SK-N-SH (cell line): ENCODE measurements at regions not wholly inside any gene's neighbourhood (a gene's known extent, or its start where the extent isn't known, plus 50 kb on each side); places are given as distances from the start of the nearest gene placed in this dataset.

Source experiments
- CTCF ChIA-PET: fragments of 300-600, 350-600 bp; formaldehyde crosslinking; extraction: SDS; loops from one replicate; lab custom pipeline; 2021; lab: Yijun Ruan, JAX
- POLR2A ChIA-PET: fragments of 350-600 bp; sonication (Branson Sonifier 250); formaldehyde crosslinking; extraction: SDS; loops from one replicate; lab custom pipeline; 2020; ENCODE audit warnings: antibody characterized with exemption, inconsistent platforms; lab: Yijun Ruan, JAX
- DNase-seq: peaks from one replicate; pipeline ENCODE4 v3.0.0; 2012
- H2AFZ ChIP-seq: fragments of 200-600 bp; sonication (generic); 2 replicates; pipeline ENCODE4 v1.8.1; 2016; ENCODE audit warnings: antibody characterized with exemption, mild to moderate bottlenecking, low read depth
- H3F3A ChIP-seq: fragments of 200-600 bp; sonication (generic); replicated peaks from 2 replicates; pipeline ENCODE3; 2016; ENCODE audit warnings: antibody characterized with exemption, mild to moderate bottlenecking; ENCODE audit not compliant: insufficient read depth
- H3K27ac ChIP-seq, 2 experiments: fragments of 200-500 bp in 1 of 2; fragments of 200-600 bp in 1 of 2; sonication (Bioruptor generic) in 1 of 2; sonication (generic), shearing (Covaris generic) in 1 of 2; 2 replicates each; pipeline versions ENCODE4 v1.5.1 to v1.6.1; 2014 to 2016; ENCODE audit warnings: low read depth in 2 of 2, inconsistent platforms in 1 of 2, low read length in 1 of 2, mild to moderate bottlenecking in 1 of 2, mixed read lengths in 1 of 2
- H3K27me3 ChIP-seq: fragments of 200-600 bp; sonication (generic), shearing (Covaris generic); 2 replicates; pipeline ENCODE4 v1.6.1; 2016; ENCODE audit warnings: mixed run types; ENCODE audit not compliant: insufficient read depth
- H3K36me3 ChIP-seq, 2 experiments: fragments of 200-500 bp in 1 of 2; fragments of 200-600 bp in 1 of 2; sonication (Bioruptor generic) in 1 of 2; sonication (generic) in 1 of 2; replicated peaks in 1 of 2; 2 replicates each; pipeline versions ENCODE3 to v1.5.1; 2014 to 2016; ENCODE audit warnings: low read length in 1 of 2, mild to moderate bottlenecking in 1 of 2; ENCODE audit not compliant: insufficient read depth in 2 of 2, control insufficient read depth in 1 of 2
- H3K4me1 ChIP-seq, 2 experiments: fragments of 200-500 bp in 1 of 2; fragments of 200-600 bp in 1 of 2; sonication (Bioruptor generic) in 1 of 2; sonication (generic), shearing (Covaris generic) in 1 of 2; 2 replicates each; pipeline versions ENCODE4 v1.5.1 to v1.6.1; 2014 to 2016; ENCODE audit warnings: low read depth in 1 of 2, low read length in 1 of 2, mixed run types in 1 of 2; ENCODE audit not compliant: insufficient read depth in 2 of 2, control insufficient read depth in 1 of 2
- H3K4me2 ChIP-seq: fragments of 200-600 bp; sonication (generic), shearing (Covaris generic); 2 replicates; pipeline ENCODE4 v1.6.1; 2017; ENCODE audit warnings: mixed run types
- H3K4me3 ChIP-seq, 2 experiments: fragments of 200-500 bp in 1 of 2; fragments of 200-600 bp in 1 of 2; sonication (Bioruptor generic) in 1 of 2; sonication (generic), shearing (Covaris generic) in 1 of 2; 2 replicates each; pipeline versions ENCODE4 v1.5.1 to v1.8.1; 2014 to 2016; ENCODE audit warnings: low read depth in 2 of 2, inconsistent platforms in 1 of 2, low read length in 1 of 2, mild to moderate bottlenecking in 1 of 2, mixed read lengths in 1 of 2, moderate library complexity in 1 of 2
- H3K79me2 ChIP-seq: fragments of 200-600 bp; sonication (generic); 2 replicates; pipeline ENCODE4 v1.8.1; 2017; ENCODE audit warnings: mild to moderate bottlenecking; ENCODE audit not compliant: insufficient read depth
- H3K9ac ChIP-seq: fragments of 200-600 bp; sonication (generic); 2 replicates; pipeline ENCODE4 v1.6.1; 2017; ENCODE audit warnings: mixed run types
- H3K9me2 ChIP-seq: fragments of 200-600 bp; sonication (generic); 2 replicates; pipeline ENCODE4 v1.6.1; 2017; ENCODE audit warnings: mixed run types
- H3K9me3 ChIP-seq: fragments of 200-600 bp; sonication (generic); 2 replicates; pipeline ENCODE4 v1.6.1; 2017; ENCODE audit warnings: mixed run types, mild to moderate bottlenecking, moderate library complexity
- H4K20me1 ChIP-seq: fragments of 200-600 bp; sonication (generic); 2 replicates; pipeline ENCODE4 v1.6.1; 2017; ENCODE audit warnings: mild to moderate bottlenecking, mixed run types; ENCODE audit not compliant: insufficient read depth
- CHD2 ChIP-seq: fragments of 150-350 bp; IDR thresholded peaks from 2 replicates; pipeline ENCODE4 v1.6.1; 2018; ENCODE audit warnings: low read length; ENCODE audit not compliant: partially characterized antibody
- ELF1 ChIP-seq: IDR thresholded peaks from 2 replicates; pipeline ENCODE4 v1.4.0; 2012
- EP300 ChIP-seq, 2 experiments: IDR thresholded peaks; 2 replicates each; pipeline versions ENCODE4 v1.4.0 to v1.6.1; 2012; ENCODE audit warnings: borderline replicate concordance in 1 of 2, low read depth in 1 of 2, low read length in 1 of 2
- FOSL2 ChIP-seq: IDR thresholded peaks from 2 replicates; pipeline ENCODE4 v1.4.0; 2012; ENCODE audit warnings: low read depth, mild to moderate bottlenecking, moderate library complexity, borderline replicate concordance
- FOXJ3 ChIP-seq: sonication (generic); formaldehyde crosslinking; IDR thresholded peaks from 2 replicates; pipeline ENCODE4 v1.5.1; 2020; ENCODE audit warnings: mild to moderate bottlenecking, missing genetic modification reagents
- FOXM1 ChIP-seq: IDR thresholded peaks from 2 replicates; pipeline ENCODE4 v1.4.0; 2012; ENCODE audit warnings: low read depth, mild to moderate bottlenecking
- JUND ChIP-seq: IDR thresholded peaks from 2 replicates; pipeline ENCODE4 v1.4.0; 2012
- MEF2A ChIP-seq: IDR thresholded peaks from 2 replicates; pipeline ENCODE4 v1.4.0; 2012; ENCODE audit warnings: low read depth, borderline replicate concordance
- MXI1 ChIP-seq: IDR thresholded peaks from 2 replicates; pipeline ENCODE4 v1.6.1; 2012; ENCODE audit warnings: mild to moderate bottlenecking, low read depth, low read length, improper control_type of control experiment
- NRF1 ChIP-seq: IDR thresholded peaks from 2 replicates; pipeline ENCODE4 v1.6.1; 2012; ENCODE audit warnings: low read depth, mild to moderate bottlenecking, low read length
- RAD21 ChIP-seq: IDR thresholded peaks from 2 replicates; pipeline ENCODE4 v1.6.1; 2012; ENCODE audit warnings: mild to moderate bottlenecking, low read length
- RCOR1 ChIP-seq: fragments of 150-350 bp; IDR thresholded peaks from 2 replicates; pipeline ENCODE4 v1.6.1; 2017; ENCODE audit warnings: antibody characterized with exemption, low read length
- RFX5 ChIP-seq: IDR thresholded peaks from 2 replicates; pipeline ENCODE4 v1.6.1; 2012; ENCODE audit warnings: mild to moderate bottlenecking, improper control_type of control experiment, low read length
- RXRA ChIP-seq: IDR thresholded peaks from 2 replicates; pipeline ENCODE4 v1.4.0; 2012; ENCODE audit warnings: low read depth, mild to moderate bottlenecking, borderline replicate concordance
- SIN3A ChIP-seq: IDR thresholded peaks from 2 replicates; pipeline ENCODE4 v1.6.1; 2012; ENCODE audit warnings: low read depth, mild to moderate bottlenecking, low read length, moderate library complexity, borderline replicate concordance
- TAF1 ChIP-seq: IDR thresholded peaks from 2 replicates; pipeline ENCODE4 v1.6.1; 2012; ENCODE audit warnings: low read depth, mild to moderate bottlenecking, low read length, moderate library complexity, borderline replicate concordance
- TCF12 ChIP-seq: IDR thresholded peaks from 2 replicates; pipeline ENCODE4 v1.4.0; 2012
- YY1 ChIP-seq: IDR thresholded peaks from 2 replicates; pipeline ENCODE4 v1.4.0; 2012; ENCODE audit warnings: low read depth, mild to moderate bottlenecking
- WGBS: methylation state at CpG from one replicate; pipeline ENCODE4 v1.1.6; 2017; ENCODE audit warnings: low lambda C conversion rate; 5-methylcytosine and 5-hydroxymethylcytosine counted together
- TF ChIP-seq, protein P1 (sequence below): IDR thresholded peaks from 2 replicates; pipeline ENCODE4 v1.4.0; 2012; ENCODE audit warnings: low read depth, borderline replicate concordance
- TF ChIP-seq, protein P2 (sequence below): IDR thresholded peaks from 2 replicates; pipeline ENCODE4 v1.6.1; 2012; ENCODE audit warnings: mild to moderate bottlenecking, low read depth, low read length, moderate library complexity
- TF ChIP-seq, protein P3 (sequence below): fragments of 200-600 bp; sonication (generic); IDR thresholded peaks from 2 replicates; pipeline ENCODE4 v1.6.1; 2017; ENCODE audit warnings: antibody characterized with exemption, mild to moderate bottlenecking, moderate library complexity
- TF ChIP-seq, protein P4 (sequence below): fragments of 150-350 bp; IDR thresholded peaks from 2 replicates; pipeline ENCODE4 v1.6.1; 2016; ENCODE audit warnings: mild to moderate bottlenecking, low read depth, low read length

DNA sequence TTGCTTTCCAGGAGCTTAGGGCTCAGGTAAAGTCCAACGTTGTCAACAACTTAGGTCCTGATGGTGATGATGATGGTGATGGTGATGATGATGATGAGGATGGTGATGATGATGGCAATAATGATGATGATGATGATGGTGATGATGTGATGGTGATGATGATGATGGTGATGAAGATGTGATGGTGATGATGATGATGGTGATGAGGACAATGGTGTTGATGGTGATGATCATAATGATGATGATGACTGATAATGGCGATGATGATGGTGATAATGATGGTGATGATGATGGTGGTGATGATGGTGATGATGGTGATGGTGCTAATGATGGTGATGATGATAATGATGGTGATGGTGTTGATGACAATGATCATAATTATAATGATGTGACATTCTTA lies 750.2 kb downstream of the TBC1D22A start (continued):
- TF ChIP-seq RXRA (no peak), FOXM1 (no peak), RCOR1 (no peak), NRF1 (no peak), TCF12 (no peak), RFX5 (no peak), MXI1 (no peak), FOSL2 (no peak)
- TF ChIP-seq, protein P1, sequence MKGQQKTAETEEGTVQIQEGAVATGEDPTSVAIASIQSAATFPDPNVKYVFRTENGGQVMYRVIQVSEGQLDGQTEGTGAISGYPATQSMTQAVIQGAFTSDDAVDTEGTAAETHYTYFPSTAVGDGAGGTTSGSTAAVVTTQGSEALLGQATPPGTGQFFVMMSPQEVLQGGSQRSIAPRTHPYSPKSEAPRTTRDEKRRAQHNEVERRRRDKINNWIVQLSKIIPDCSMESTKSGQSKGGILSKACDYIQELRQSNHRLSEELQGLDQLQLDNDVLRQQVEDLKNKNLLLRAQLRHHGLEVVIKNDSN: no peak

DNA sequence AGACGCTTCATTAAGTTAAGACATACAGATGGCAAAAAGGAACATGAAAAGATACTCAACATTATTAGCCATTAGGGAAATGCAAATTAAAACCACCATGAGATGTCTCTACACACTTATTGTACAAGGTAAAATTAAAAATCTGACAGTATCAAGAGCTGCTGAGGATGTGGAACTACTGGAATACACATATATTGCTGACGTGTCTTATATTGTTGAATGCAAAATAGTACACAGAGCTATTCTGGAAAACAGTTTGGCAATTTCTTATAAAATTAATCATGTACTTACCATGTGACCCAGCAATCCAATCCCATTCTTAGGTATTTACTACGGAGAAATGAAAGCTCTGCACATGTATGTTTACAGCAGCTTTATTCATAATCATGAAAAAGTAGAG lies 742.5 kb downstream of the TBC1D22A start:
- Histone ChIP-seq H3F3A (no peaks in the 10 kb centered on the region), H3K9me2 (no peaks in the 10 kb centered on the region), H3K27ac (no peak overlapping the region), H3K27me3 (no peaks in the 10 kb centered on the region), H3K4me3 (no peak overlapping the region), H3K4me1 (no peaks in the 10 kb centered on the region), H3K36me3 (no peaks in the 10 kb centered on the region), H3K4me2 (no peak overlapping the region), H4K20me1 (no peaks in the 10 kb centered on the region), H3K9me3 (no peaks in the 10 kb centered on the region), H2AFZ (no peak overlapping the region), H3K9ac (no peak overlapping the region), H3K79me2 (no peaks in the 10 kb centered on the region)
- ChIA-PET CTCF (interaction anchor here (1.2 to 1.4 kb wide), 2 partner anchors 8 to 11 kb away, joined by 3 to 4 read pairs; no protein-coding TSS in a partner anchor), POLR2A (no interaction called here)
- WGBS: 13% methylated on average over 3 of the region's 3 CpGs
- no peak for DNase-seq
- TF ChIP-seq, protein P1: no peak
- TF ChIP-seq RAD21 (no peak), RFX5 (no peak), SIN3A (no peak), MXI1 (no peak), FOSL2 (no peak), FOXM1 (no peak), MEF2A (no peak), RXRA (no peak), YY1 (no peak), FOXJ3 (no peak), TAF1 (no peak), EP300 (IDR thresholded peaks at IDR 0.05; ENCODE audit: borderline replicate concordance in 1 of 2, low read depth in 1 of 2, low read length in 1 of 2) (no peak), ELF1 (no peak), JUND (no peak), CHD2 (no peak)
- TF ChIP-seq, protein P2, sequence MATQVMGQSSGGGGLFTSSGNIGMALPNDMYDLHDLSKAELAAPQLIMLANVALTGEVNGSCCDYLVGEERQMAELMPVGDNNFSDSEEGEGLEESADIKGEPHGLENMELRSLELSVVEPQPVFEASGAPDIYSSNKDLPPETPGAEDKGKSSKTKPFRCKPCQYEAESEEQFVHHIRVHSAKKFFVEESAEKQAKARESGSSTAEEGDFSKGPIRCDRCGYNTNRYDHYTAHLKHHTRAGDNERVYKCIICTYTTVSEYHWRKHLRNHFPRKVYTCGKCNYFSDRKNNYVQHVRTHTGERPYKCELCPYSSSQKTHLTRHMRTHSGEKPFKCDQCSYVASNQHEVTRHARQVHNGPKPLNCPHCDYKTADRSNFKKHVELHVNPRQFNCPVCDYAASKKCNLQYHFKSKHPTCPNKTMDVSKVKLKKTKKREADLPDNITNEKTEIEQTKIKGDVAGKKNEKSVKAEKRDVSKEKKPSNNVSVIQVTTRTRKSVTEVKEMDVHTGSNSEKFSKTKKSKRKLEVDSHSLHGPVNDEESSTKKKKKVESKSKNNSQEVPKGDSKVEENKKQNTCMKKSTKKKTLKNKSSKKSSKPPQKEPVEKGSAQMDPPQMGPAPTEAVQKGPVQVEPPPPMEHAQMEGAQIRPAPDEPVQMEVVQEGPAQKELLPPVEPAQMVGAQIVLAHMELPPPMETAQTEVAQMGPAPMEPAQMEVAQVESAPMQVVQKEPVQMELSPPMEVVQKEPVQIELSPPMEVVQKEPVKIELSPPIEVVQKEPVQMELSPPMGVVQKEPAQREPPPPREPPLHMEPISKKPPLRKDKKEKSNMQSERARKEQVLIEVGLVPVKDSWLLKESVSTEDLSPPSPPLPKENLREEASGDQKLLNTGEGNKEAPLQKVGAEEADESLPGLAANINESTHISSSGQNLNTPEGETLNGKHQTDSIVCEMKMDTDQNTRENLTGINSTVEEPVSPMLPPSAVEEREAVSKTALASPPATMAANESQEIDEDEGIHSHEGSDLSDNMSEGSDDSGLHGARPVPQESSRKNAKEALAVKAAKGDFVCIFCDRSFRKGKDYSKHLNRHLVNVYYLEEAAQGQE: no peak
- TF ChIP-seq, protein P3, sequence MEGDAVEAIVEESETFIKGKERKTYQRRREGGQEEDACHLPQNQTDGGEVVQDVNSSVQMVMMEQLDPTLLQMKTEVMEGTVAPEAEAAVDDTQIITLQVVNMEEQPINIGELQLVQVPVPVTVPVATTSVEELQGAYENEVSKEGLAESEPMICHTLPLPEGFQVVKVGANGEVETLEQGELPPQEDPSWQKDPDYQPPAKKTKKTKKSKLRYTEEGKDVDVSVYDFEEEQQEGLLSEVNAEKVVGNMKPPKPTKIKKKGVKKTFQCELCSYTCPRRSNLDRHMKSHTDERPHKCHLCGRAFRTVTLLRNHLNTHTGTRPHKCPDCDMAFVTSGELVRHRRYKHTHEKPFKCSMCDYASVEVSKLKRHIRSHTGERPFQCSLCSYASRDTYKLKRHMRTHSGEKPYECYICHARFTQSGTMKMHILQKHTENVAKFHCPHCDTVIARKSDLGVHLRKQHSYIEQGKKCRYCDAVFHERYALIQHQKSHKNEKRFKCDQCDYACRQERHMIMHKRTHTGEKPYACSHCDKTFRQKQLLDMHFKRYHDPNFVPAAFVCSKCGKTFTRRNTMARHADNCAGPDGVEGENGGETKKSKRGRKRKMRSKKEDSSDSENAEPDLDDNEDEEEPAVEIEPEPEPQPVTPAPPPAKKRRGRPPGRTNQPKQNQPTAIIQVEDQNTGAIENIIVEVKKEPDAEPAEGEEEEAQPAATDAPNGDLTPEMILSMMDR: no peak
- TF ChIP-seq, protein P4, sequence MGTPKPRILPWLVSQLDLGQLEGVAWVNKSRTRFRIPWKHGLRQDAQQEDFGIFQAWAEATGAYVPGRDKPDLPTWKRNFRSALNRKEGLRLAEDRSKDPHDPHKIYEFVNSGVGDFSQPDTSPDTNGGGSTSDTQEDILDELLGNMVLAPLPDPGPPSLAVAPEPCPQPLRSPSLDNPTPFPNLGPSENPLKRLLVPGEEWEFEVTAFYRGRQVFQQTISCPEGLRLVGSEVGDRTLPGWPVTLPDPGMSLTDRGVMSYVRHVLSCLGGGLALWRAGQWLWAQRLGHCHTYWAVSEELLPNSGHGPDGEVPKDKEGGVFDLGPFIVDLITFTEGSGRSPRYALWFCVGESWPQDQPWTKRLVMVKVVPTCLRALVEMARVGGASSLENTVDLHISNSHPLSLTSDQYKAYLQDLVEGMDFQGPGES: no peak
